Neuronal stem cell (in vitro differentiated cells): ENCODE measurements at regions not wholly inside any gene's neighbourhood (a gene's known extent, or its start where the extent isn't known, plus 50 kb on each side); places are given as distances from the start of the nearest gene placed in this dataset.

Source experiments
- DNase-seq: peaks from one replicate; pipeline ENCODE4 v3.0.0-alpha.2; 2013; ENCODE audit warnings: low spot score
- H2AFZ ChIP-seq: one replicate; pipeline ENCODE4 v1.6.1; 2013; ENCODE audit warnings: mild to moderate bottlenecking, low read length, inconsistent platforms
- H2AK5ac ChIP-seq: 2 replicates; pipeline ENCODE4 v1.6.1; 2013; ENCODE audit warnings: low read depth, mild to moderate bottlenecking, inconsistent platforms, low read length, moderate library complexity, mixed read lengths
- H2BK120ac ChIP-seq: 2 replicates; pipeline ENCODE4 v1.6.1; 2013; ENCODE audit warnings: low read depth, mild to moderate bottlenecking, inconsistent platforms, low read length, moderate library complexity, mixed read lengths
- H2BK12ac ChIP-seq: one replicate; pipeline ENCODE4 v1.6.1; 2013; ENCODE audit warnings: low read length, inconsistent platforms
- H2BK15ac ChIP-seq: 2 replicates; pipeline ENCODE4 v1.6.1; 2013; ENCODE audit warnings: mild to moderate bottlenecking, low read length, inconsistent platforms, mixed read lengths
- H2BK5ac ChIP-seq: one replicate; pipeline ENCODE4 v1.6.1; 2013; ENCODE audit warnings: inconsistent platforms, mild to moderate bottlenecking, low read length, moderate library complexity
- H3K14ac ChIP-seq: one replicate; pipeline ENCODE4 v1.6.1; 2013; ENCODE audit warnings: low read length, inconsistent platforms
- H3K18ac ChIP-seq: 2 replicates; pipeline ENCODE4 v1.6.1; 2013; ENCODE audit warnings: low read length, inconsistent platforms
- H3K23ac ChIP-seq: 2 replicates; pipeline ENCODE4 v1.6.1; 2013; ENCODE audit warnings: low read depth, mild to moderate bottlenecking, mixed read lengths, low read length, inconsistent platforms; ENCODE audit not compliant: poor library complexity
- H3K27ac ChIP-seq: replicated peaks from 3 replicates; pipeline ENCODE4 v1.5.1; 2013; ENCODE audit warnings: low read length, inconsistent platforms
- H3K27me3 ChIP-seq, 3 experiments: 2 replicates each; pipeline ENCODE4 v1.6.1; 2013; ENCODE audit warnings: low read length in 3 of 3, mild to moderate bottlenecking in 2 of 3, inconsistent platforms in 1 of 3, low read depth in 1 of 3, mixed read lengths in 1 of 3, moderate library complexity in 1 of 3; ENCODE audit not compliant: control insufficient read depth in 3 of 3, insufficient read depth in 3 of 3
- H3K36me3 ChIP-seq, 2 donors: replicated peaks in 1 of 2; 2 replicates each; pipeline ENCODE4 v1.6.1; 2013; ENCODE audit warnings: low read length in 2 of 2; ENCODE audit not compliant: control insufficient read depth in 2 of 2, insufficient read depth in 2 of 2
- H3K4ac ChIP-seq: 2 replicates; pipeline ENCODE4 v1.6.1; 2013; ENCODE audit warnings: inconsistent platforms, mild to moderate bottlenecking, low read length, moderate library complexity
- H3K4me1 ChIP-seq, 2 donors: 1 replicate in 1 of 2; 2 replicates in 1 of 2; pipeline ENCODE4 v1.6.1; 2013; ENCODE audit warnings: low read length in 2 of 2, low read depth in 1 of 2; ENCODE audit not compliant: control insufficient read depth in 2 of 2, insufficient read depth in 1 of 2
- H3K4me2 ChIP-seq: one replicate; pipeline ENCODE4 v1.6.1; 2013; ENCODE audit warnings: mild to moderate bottlenecking, low read length, inconsistent platforms; ENCODE audit not compliant: insufficient read depth, poor library complexity, severe bottlenecking
- H3K4me3 ChIP-seq, 2 donors: 2 replicates each; pipeline ENCODE4 v1.5.1; 2013; ENCODE audit warnings: low read length in 2 of 2, mild to moderate bottlenecking in 2 of 2, inconsistent platforms in 1 of 2, moderate library complexity in 1 of 2
- H3K79me1 ChIP-seq: one replicate; pipeline ENCODE4 v1.6.1; 2013; ENCODE audit warnings: low read depth, mild to moderate bottlenecking, inconsistent platforms, low read length, moderate library complexity
- H3K9ac ChIP-seq: one replicate; pipeline ENCODE4 v1.6.1; 2013; ENCODE audit warnings: mild to moderate bottlenecking, low read depth, low read length, inconsistent platforms; ENCODE audit not compliant: poor library complexity
- H3K9me3 ChIP-seq, 2 donors: replicated peaks in 1 of 2; 2 replicates each; pipeline versions ENCODE3 to v1.6.1; 2013; ENCODE audit warnings: low read length in 2 of 2, mild to moderate bottlenecking in 2 of 2, inconsistent platforms in 1 of 2, low read depth in 1 of 2, mixed read lengths in 1 of 2, moderate library complexity in 1 of 2; ENCODE audit not compliant: control insufficient read depth in 2 of 2, insufficient read depth in 1 of 2
- H4K8ac ChIP-seq: one replicate; pipeline ENCODE4 v1.6.1; 2013; ENCODE audit warnings: low read depth, mild to moderate bottlenecking, inconsistent platforms, low read length, moderate library complexity
- H4K91ac ChIP-seq: one replicate; pipeline ENCODE4 v1.6.1; 2013; ENCODE audit warnings: low read length, low read depth, mild to moderate bottlenecking, inconsistent platforms; ENCODE audit not compliant: poor library complexity
- WGBS, 2 donors: extraction: QIAGEN DNeasy Blood & Tissue Kit; methylation state at CpG; one replicate each; pipeline ENCODE4 v1.1.7; 2013; ENCODE audit warnings: missing lambda C conversion rate in 2 of 2, mixed read lengths in 1 of 2; ENCODE audit not compliant: insufficient read length in 2 of 2, insufficient replicate concordance in 1 of 2; ENCODE audit errors: extremely low coverage in 2 of 2; 5-methylcytosine and 5-hydroxymethylcytosine counted together

GRCh38 chr3:152742368-152743347, 92.3 kb upstream of the P2RY1 start:
- DNase-seq = no peak
- Histone ChIP-seq H3K4me1 (no peaks in the 10 kb centered on the region), H3K9me3 (no peaks in the 10 kb centered on the region), H3K36me3 (no peaks in the 10 kb centered on the region), H2BK5ac (no peak overlapping the region), H3K27me3 (no peaks in the 10 kb centered on the region), H3K4ac (no peak overlapping the region), H2AFZ (no peak overlapping the region), H3K23ac (no peak overlapping the region), H4K91ac (no peak overlapping the region), H2BK15ac (no peak overlapping the region), H3K9ac (no peak overlapping the region), H3K18ac (no peak overlapping the region), H3K4me3 (no peak overlapping the region), H2BK12ac (no peak overlapping the region), H3K79me1 (no peaks in the 10 kb centered on the region), H2AK5ac (no peak overlapping the region), H3K27ac (no peak overlapping the region), H2BK120ac (no peak overlapping the region), H4K8ac (no peak overlapping the region), H3K14ac (no peak overlapping the region), H3K4me2 (no peak overlapping the region)
- no CpG with 5 or more reads among the region's 2 CpGs for WGBS, 2 donors

- Histone ChIP-seq H2AK5ac (no peak overlapping the region), H2BK15ac (no peak overlapping the region), H3K27ac (no peak overlapping the region), H2AFZ (no peak overlapping the region), H3K9me3 (no peaks in the 10 kb centered on the region), H3K79me1 (no peaks in the 10 kb centered on the region), H2BK12ac (no peak overlapping the region), H3K18ac (no peak overlapping the region), H2BK120ac (no peak overlapping the region), H3K9ac (no peak overlapping the region), H3K4me2 (no peak overlapping the region), H2BK5ac (no peak overlapping the region), H3K4me1 (no peaks in the 10 kb centered on the region), H3K27me3 (no peaks in the 10 kb centered on the region), H3K36me3 (no peaks in the 10 kb centered on the region), H4K91ac (no peak overlapping the region), H3K23ac (no peak overlapping the region), H3K4ac (no peak overlapping the region), H3K4me3 (no peak overlapping the region), H3K14ac (no peak overlapping the region), H4K8ac (no peak overlapping the region)
- no peak for DNase-seq
- no CpG with 5 or more reads among the region's 1 CpG for WGBS, 2 donors
Measured at GRCh38 chr3:152745646-152746045, 89.3 kb upstream of the P2RY1 start.

GRCh38 chr3:152754303-152754702, 80.6 kb upstream of the P2RY1 start:
- Histone ChIP-seq H3K79me1 (no peaks in the 10 kb centered on the region), H3K4ac (no peak overlapping the region), H4K8ac (no peak overlapping the region), H3K18ac (no peak overlapping the region), H2BK12ac (no peak overlapping the region), H3K14ac (no peak overlapping the region), H3K36me3 (no peaks in the 10 kb centered on the region), H2BK5ac (no peak overlapping the region), H3K27me3 (no peaks in the 10 kb centered on the region), H3K9me3 (no peaks in the 10 kb centered on the region), H3K23ac (no peak overlapping the region), H3K4me1 (no peaks in the 10 kb centered on the region), H2AFZ (no peak overlapping the region), H3K4me3 (no peak overlapping the region), H2AK5ac (no peak overlapping the region), H3K27ac (no peak overlapping the region), H4K91ac (no peak overlapping the region), H2BK15ac (no peak overlapping the region), H2BK120ac (no peak overlapping the region), H3K9ac (no peak overlapping the region), H3K4me2 (no peak overlapping the region)
- no CpG with 5 or more reads among the region's 2 CpGs for WGBS, 2 donors
- no peak for DNase-seq

GRCh38 chr3:152756807-152757206, 78.1 kb upstream of the P2RY1 start:
- no peaks in the 10 kb centered on the region for H3K4me1 ChIP-seq
- H3K4me3 ChIP-seq = no peak overlapping the region
- H3K9me3 ChIP-seq = no peaks in the 10 kb centered on the region
- no peak overlapping the region for H3K4ac ChIP-seq
- H3K23ac ChIP-seq = no peak overlapping the region
- H3K14ac ChIP-seq = no peak overlapping the region
- no peak overlapping the region for H4K91ac ChIP-seq
- H2AFZ ChIP-seq = no peak overlapping the region
- H2BK15ac ChIP-seq = no peak overlapping the region
- no peaks in the 10 kb centered on the region for H3K27me3 ChIP-seq
- H2BK12ac ChIP-seq = no peak overlapping the region
- H3K9ac ChIP-seq = no peak overlapping the region
- no peak overlapping the region for H3K4me2 ChIP-seq
- DNase-seq = no peak
- H3K36me3 ChIP-seq = no peaks in the 10 kb centered on the region
- no peak overlapping the region for H2BK5ac ChIP-seq
- H4K8ac ChIP-seq = no peak overlapping the region
- H3K79me1 ChIP-seq = no peaks in the 10 kb centered on the region
- no peak overlapping the region for H2AK5ac ChIP-seq
- H3K27ac ChIP-seq = no peak overlapping the region
- H3K18ac ChIP-seq = no peak overlapping the region
- H2BK120ac ChIP-seq = no peak overlapping the region
